ENCODE measurements at regions not wholly inside any gene's neighbourhood (a gene's known extent, or its start where the extent isn't known, plus 50 kb on each side); places are given as distances from the start of the nearest gene placed in this dataset.

GRCh38 chr9:675697-676370 lies 165.7 kb upstream of the DMRT1 start:
- no peak for DNase-seq

GRCh38 chr9:676780-677438 lies 164.6 kb upstream of the DMRT1 start:
- no peak for DNase-seq

DNA sequence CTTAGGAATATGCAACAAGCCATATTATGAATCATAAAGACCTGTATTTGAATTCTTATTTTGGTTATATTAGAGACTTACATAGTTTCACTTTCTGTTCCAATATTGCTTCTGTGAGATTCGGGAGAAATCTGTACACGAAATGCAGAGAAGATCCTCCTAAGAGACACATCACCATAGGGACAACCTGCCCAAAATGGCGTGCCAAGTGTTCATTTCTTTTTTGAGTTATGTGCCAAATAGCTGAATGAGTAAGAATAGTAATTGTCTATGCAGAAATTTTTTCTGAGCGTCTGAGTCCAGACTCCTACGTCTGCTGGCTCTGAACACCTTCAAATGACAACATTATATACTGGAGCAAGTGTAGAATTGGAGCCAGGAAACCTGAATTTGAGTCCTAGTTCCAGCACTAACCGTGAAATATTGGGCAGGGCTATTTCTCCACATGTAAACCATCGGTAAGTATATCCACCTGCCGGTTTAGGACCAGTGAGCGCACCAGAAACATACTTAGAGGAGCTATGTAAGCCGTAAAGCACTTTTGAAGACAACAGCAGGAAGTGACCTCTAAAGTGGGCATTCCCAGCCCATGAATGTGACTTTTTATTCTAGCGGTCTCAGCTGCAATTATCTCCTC lies 163.9 kb upstream of the DMRT1 start:
- DNase-seq: no peak

DNA sequence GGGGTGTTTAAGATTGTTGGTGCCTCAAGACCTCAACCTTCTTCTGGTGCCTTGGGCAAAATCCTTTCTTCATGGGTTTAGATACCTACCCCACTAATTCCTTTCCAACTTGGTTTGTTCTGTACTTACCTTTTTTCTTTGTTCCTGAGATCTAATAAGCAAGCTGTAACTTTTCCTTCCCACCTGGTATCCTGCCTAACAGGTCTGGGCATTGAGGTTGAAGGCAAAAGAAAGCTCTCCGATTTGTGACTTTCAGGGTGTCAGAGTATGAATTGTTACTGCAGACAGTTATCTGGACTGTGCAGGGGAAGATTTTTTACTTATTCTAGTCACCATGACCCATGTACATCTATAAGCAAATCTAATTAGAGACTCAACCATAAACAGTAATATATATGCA lies 162.6 kb upstream of the DMRT1 start:
- no peak for DNase-seq

- no peak for DNase-seq
These were observed 162.0 kb upstream of the DMRT1 start for GRCh38 chr9:679462-679861.

DNA sequence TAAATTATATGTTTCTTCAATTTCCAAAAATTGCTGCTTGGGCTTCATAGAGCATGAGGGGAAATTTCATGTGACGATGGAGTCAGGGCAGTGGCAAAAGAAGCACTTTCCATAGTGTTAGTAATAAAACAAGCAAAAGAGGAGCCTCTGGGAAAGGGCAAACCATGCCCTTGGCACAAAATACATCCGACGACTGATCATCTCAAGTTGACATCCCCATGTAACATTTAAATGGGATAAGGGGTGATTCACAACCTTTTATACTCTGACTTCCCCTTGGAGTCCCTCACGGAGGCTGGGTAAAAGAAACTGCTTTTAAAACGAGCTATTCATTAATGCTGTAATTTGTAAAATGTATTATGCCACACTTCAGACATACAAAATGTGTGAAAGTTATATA lies 161.4 kb upstream of the DMRT1 start:
- no peak for DNase-seq

GRCh38 chr9:682633-683508 lies 158.6 kb upstream of the DMRT1 start:
- DNase-seq: no peak

- no peak for DNase-seq
These were observed 157.9 kb upstream of the DMRT1 start for GRCh38 chr9:683509-684021.

- no peak for DNase-seq
These were observed 157.2 kb upstream of the DMRT1 start for GRCh38 chr9:684054-684890.

- DNase-seq: no peak
These were observed 156.6 kb upstream of the DMRT1 start for GRCh38 chr9:684941-685340.

DNA sequence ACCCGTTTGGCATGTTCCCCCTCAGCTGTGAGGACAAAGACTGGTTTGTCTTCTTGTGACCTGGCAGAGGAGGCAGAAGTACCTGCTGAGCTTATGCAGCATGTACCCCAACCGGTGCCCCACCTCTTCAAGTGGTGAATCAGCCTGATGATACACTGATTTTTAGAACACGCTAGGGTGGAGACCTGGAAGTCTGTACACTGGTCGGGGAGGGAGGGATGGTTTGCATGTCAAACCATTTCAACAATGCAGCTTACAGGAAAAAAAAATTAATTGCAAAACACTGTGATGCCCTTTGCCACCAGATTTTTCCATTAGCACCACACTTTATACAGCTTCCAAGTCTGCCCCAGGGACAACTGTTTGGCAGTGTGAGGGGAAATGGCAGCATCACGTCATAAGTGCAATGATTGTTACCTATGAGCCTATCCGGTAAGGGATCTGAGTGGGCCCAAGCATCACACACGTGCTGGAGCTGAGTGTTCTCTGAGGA lies 155.1 kb upstream of the DMRT1 start:
- DNase-seq: no peak

DNA sequence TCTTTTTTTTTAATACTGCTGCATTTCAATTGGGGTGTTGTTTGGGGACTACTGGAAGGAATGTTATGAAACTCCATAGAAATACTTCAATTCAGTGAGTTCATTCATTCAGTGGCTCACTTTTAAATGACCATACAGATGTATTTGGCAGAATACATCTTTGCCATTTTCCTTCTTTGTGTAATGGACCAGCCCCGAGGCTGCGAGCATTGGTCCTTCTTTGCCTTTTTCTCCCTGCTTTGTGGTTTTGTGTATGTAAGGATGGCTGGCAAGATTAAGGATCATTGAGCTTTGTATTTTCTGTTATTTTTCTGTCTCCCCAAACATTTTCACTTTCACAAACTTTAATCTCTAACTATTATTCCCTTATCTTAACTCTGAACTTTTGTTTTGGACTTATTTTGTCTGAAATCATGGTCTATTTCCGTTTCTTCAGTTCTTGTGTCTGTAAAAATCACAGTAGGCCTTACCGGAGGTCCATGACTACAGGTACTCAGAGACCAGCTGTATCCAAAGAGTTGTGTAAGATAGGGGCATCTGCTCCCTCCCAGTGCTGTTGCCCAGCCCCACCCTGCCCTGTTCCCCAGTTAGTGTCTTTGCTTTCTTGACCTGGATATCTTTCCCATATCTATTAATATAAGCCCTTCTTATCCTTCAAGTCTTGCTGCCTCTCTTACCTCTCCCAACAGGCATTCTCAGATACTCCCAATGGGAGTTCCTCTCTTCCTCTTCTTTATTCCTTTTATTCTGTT lies 154.3 kb upstream of the DMRT1 start:
- no peak for DNase-seq

- no peak for DNase-seq
These were observed 153.5 kb upstream of the DMRT1 start for GRCh38 chr9:687994-688393.

GRCh38 chr9:690517-691111 lies 150.9 kb upstream of the DMRT1 start:
- DNase-seq: no peak

GRCh38 chr9:691825-692400 lies 149.6 kb upstream of the DMRT1 start:
- no peak for DNase-seq

DNA sequence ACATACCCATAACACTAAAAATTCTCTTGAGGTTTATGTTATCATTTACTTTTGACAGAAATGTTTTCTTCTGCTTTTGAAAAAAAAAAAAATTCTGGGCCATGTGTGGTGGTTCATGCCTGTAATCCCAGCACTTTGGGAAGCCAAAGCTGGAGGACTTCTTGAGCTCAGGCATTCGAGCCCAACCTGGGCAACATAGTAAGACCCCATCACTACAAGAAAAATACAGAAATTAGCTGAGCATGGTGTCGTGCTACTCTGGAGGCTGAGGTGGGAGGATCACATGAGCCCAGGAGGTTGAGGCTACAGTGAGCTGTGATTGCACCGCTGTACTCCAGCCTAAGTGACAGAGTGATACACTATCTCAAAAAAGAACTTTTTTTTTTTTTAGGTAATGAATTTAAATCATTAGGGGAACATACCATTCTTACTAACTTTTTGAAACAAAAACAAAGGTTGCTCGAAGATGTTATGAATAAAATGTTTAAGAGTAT lies 148.8 kb upstream of the DMRT1 start:
- no peak for DNase-seq

- no peak for DNase-seq
These were observed 148.1 kb upstream of the DMRT1 start for GRCh38 chr9:693201-694091.

GRCh38 chr9:694092-694402 lies 147.4 kb upstream of the DMRT1 start:
- DNase-seq: no peak
